ENCODE measurements at regions not wholly inside any gene's neighbourhood (a gene's known extent, or its start where the extent isn't known, plus 50 kb on each side); places are given as distances from the start of the nearest gene placed in this dataset.

GRCh38 chr4:45062935-45063545 is 336.7 kb upstream of the GNPDA2 start:
- no peak for TF ChIP-seq EZH2 (IDR thresholded peaks at IDR 0.05; ENCODE audit: low read length, missing control alignments)
- TF ChIP-seq, protein P1, sequence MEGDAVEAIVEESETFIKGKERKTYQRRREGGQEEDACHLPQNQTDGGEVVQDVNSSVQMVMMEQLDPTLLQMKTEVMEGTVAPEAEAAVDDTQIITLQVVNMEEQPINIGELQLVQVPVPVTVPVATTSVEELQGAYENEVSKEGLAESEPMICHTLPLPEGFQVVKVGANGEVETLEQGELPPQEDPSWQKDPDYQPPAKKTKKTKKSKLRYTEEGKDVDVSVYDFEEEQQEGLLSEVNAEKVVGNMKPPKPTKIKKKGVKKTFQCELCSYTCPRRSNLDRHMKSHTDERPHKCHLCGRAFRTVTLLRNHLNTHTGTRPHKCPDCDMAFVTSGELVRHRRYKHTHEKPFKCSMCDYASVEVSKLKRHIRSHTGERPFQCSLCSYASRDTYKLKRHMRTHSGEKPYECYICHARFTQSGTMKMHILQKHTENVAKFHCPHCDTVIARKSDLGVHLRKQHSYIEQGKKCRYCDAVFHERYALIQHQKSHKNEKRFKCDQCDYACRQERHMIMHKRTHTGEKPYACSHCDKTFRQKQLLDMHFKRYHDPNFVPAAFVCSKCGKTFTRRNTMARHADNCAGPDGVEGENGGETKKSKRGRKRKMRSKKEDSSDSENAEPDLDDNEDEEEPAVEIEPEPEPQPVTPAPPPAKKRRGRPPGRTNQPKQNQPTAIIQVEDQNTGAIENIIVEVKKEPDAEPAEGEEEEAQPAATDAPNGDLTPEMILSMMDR (conservative IDR thresholded peaks at IDR 0.05 in 1 of 2, IDR thresholded peaks at IDR 0.05 in 1 of 2; ENCODE audit: low read depth in 1 of 2, low read length in 2 of 2), result no peak

Data from fibroblast of lung (primary cell).